ENCODE measurements at regions not wholly inside any gene's neighbourhood (a gene's known extent, or its start where the extent isn't known, plus 50 kb on each side); places are given as distances from the start of the nearest gene placed in this dataset.

GRCh38 chr4:11774346-11774745 is 345.7 kb upstream of the HS3ST1 start:
- TF ChIP-seq CTCF (IDR thresholded peaks at IDR 0.05 in 8 of 11, conservative IDR thresholded peaks at IDR 0.05 in 3 of 11): no peak
- TF ChIP-seq POLR2AphosphoS5 (IDR thresholded peaks at IDR 0.05): no peak
- TF ChIP-seq POLR2A (IDR thresholded peaks at IDR 0.05): no peak
